ENCODE measurements at regions not wholly inside any gene's neighbourhood (a gene's known extent, or its start where the extent isn't known, plus 50 kb on each side); places are given as distances from the start of the nearest gene placed in this dataset.

GRCh38 chr22:25508161-25508560 lies 56.3 kb upstream of the GRK3 start:
- H3K4me3 ChIP-seq (replicated peaks; ENCODE audit: low read depth, low read length): no peak overlapping the region
- no peaks in the 10 kb centered on the region for H3K36me3 ChIP-seq (ENCODE audit: control insufficient read depth, insufficient read depth, low read length)
- DNase-seq (ENCODE audit: extremely low read depth, insufficient read length): no peak
- H3K27me3 ChIP-seq (replicated peaks; ENCODE audit: control insufficient read depth, insufficient read depth, low read length): no peaks in the 10 kb centered on the region
- TF ChIP-seq CTCF (IDR thresholded peaks at IDR 0.05; ENCODE audit: insufficient read depth, low read length, poor library complexity, severe bottlenecking): no peak

- H3K4me3 ChIP-seq (replicated peaks; ENCODE audit: low read depth, low read length): no peak overlapping the region
- no peak for DNase-seq (ENCODE audit: extremely low read depth, insufficient read length)
- no peaks in the 10 kb centered on the region for H3K36me3 ChIP-seq (ENCODE audit: control insufficient read depth, insufficient read depth, low read length)
- H3K27me3 ChIP-seq (replicated peaks; ENCODE audit: control insufficient read depth, insufficient read depth, low read length): no peaks in the 10 kb centered on the region
- no peak for TF ChIP-seq CTCF (IDR thresholded peaks at IDR 0.05; ENCODE audit: insufficient read depth, low read length, poor library complexity, severe bottlenecking)
Measured at GRCh38 chr22:25508761-25509321, 55.6 kb upstream of the GRK3 start.

GRCh38 chr22:25509374-25509791 lies 55.1 kb upstream of the GRK3 start:
- Histone ChIP-seq H3K4me3 (replicated peaks; ENCODE audit: low read depth, low read length) (no peak overlapping the region), H3K36me3 (ENCODE audit: control insufficient read depth, insufficient read depth, low read length) (no peaks in the 10 kb centered on the region), H3K27me3 (replicated peaks; ENCODE audit: control insufficient read depth, insufficient read depth, low read length) (no peaks in the 10 kb centered on the region)
- no peak for TF ChIP-seq CTCF (IDR thresholded peaks at IDR 0.05; ENCODE audit: insufficient read depth, low read length, poor library complexity, severe bottlenecking)
- DNase-seq (ENCODE audit: extremely low read depth, insufficient read length): no peak

- Histone ChIP-seq H3K36me3 (ENCODE audit: control insufficient read depth, insufficient read depth, low read length) (no peaks in the 10 kb centered on the region), H3K27me3 (replicated peaks; ENCODE audit: control insufficient read depth, insufficient read depth, low read length) (no peaks in the 10 kb centered on the region), H3K4me3 (replicated peaks; ENCODE audit: low read depth, low read length) (no peak overlapping the region)
- no peak for DNase-seq (ENCODE audit: extremely low read depth, insufficient read length)
- TF ChIP-seq CTCF (IDR thresholded peaks at IDR 0.05; ENCODE audit: insufficient read depth, low read length, poor library complexity, severe bottlenecking): no peak
Measured at GRCh38 chr22:25510876-25511275, 53.6 kb upstream of the GRK3 start.

DNA sequence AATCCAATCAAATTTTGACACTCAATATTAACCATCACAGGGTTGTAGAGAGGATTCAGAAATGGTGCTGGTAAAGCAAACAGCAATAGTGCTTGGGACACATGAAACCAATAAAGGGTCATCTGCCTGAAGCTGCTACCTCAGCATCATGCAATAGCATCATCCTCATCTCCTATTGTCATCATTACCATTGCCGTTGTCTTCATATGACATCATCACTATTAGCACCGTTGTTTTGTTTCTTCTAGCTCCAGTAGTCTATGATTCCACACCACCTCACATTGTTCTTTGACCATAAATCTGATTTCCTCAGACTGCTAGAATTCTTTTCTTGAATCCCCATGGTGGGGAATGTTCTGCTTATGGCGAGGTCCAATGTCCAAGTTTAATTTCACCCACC lies 52.8 kb upstream of the GRK3 start:
- TF ChIP-seq CTCF (IDR thresholded peaks at IDR 0.05; ENCODE audit: insufficient read depth, low read length, poor library complexity, severe bottlenecking): no peak
- Histone ChIP-seq H3K27me3 (replicated peaks; ENCODE audit: control insufficient read depth, insufficient read depth, low read length) (no peaks in the 10 kb centered on the region), H3K36me3 (ENCODE audit: control insufficient read depth, insufficient read depth, low read length) (no peaks in the 10 kb centered on the region), H3K4me3 (replicated peaks; ENCODE audit: low read depth, low read length) (no peak overlapping the region)
- no peak for DNase-seq (ENCODE audit: extremely low read depth, insufficient read length)

Measured in GM06990 (cell line).